ENCODE measurements at regions not wholly inside any gene's neighbourhood (a gene's known extent, or its start where the extent isn't known, plus 50 kb on each side); places are given as distances from the start of the nearest gene placed in this dataset.
"Not testable (repeated sequence)": the region's sequence is repeated elsewhere in the genome, so short reads cannot be mapped to it uniquely, and the experiment has no call there.

- WGBS = 65% methylated on average over 6 of the region's 6 CpGs
- not testable (repeated sequence) for H3K27ac ChIP-seq; H3K9me3 ChIP-seq; H3K27me3 ChIP-seq; H3K4me3 ChIP-seq; H3K4me1 ChIP-seq; H3K36me3 ChIP-seq; DNase-seq (ENCODE audit: low spot score in 2 of 2)
These were observed 948.1 kb downstream of the TMEM121 start for GRCh38 chr14:106474261-106475028.

GRCh38 chr14:106475214-106475613, 948.8 kb downstream of the TMEM121 start:
- H3K4me3 ChIP-seq; H3K36me3 ChIP-seq; DNase-seq (ENCODE audit: low spot score in 2 of 2); H3K27me3 ChIP-seq; H3K4me1 ChIP-seq; H3K9me3 ChIP-seq; H3K27ac ChIP-seq: not testable (repeated sequence)
- WGBS = 81% methylated on average over 3 of the region's 3 CpGs

GRCh38 chr14:106477600-106477999, 951.2 kb downstream of the TMEM121 start:
- H3K9me3 ChIP-seq; DNase-seq (ENCODE audit: low spot score in 2 of 2); H3K4me1 ChIP-seq; H3K27ac ChIP-seq; H3K27me3 ChIP-seq; H3K36me3 ChIP-seq; H3K4me3 ChIP-seq: not testable (repeated sequence)
- WGBS = no CpG with 5 or more reads among the region's 4 CpGs

- H3K27me3 ChIP-seq; H3K4me3 ChIP-seq; H3K27ac ChIP-seq; H3K9me3 ChIP-seq; DNase-seq (ENCODE audit: low spot score in 2 of 2); H3K4me1 ChIP-seq; H3K36me3 ChIP-seq: not testable (repeated sequence)
- WGBS = no CpG with 5 or more reads among the region's 34 CpGs
These were observed 953.9 kb downstream of the TMEM121 start for GRCh38 chr14:106480287-106480686.

GRCh38 chr14:106482213-106482612, 955.8 kb downstream of the TMEM121 start:
- no CpG with 5 or more reads among the region's 45 CpGs for WGBS
- not testable (repeated sequence) for H3K27me3 ChIP-seq; H3K36me3 ChIP-seq; H3K4me1 ChIP-seq; DNase-seq (ENCODE audit: low spot score in 2 of 2); H3K4me3 ChIP-seq; H3K27ac ChIP-seq; H3K9me3 ChIP-seq

GRCh38 chr14:106487600-106487999, 961.2 kb downstream of the TMEM121 start:
- WGBS = 51% methylated on average over 2 of the region's 2 CpGs

GRCh38 chr14:106488291-106488690, 961.9 kb downstream of the TMEM121 start:
- H3K4me3 ChIP-seq = no peak overlapping the region
- no peak for DNase-seq (ENCODE audit: low spot score in 2 of 2)
- H3K27ac ChIP-seq = no peak overlapping the region
- H3K9me3 ChIP-seq = no peaks in the 10 kb centered on the region
- no peaks in the 10 kb centered on the region for H3K36me3 ChIP-seq
- 71% methylated on average over 1 of the region's 1 CpG for WGBS
- no peaks in the 10 kb centered on the region for H3K27me3 ChIP-seq
- no peak for TF ChIP-seq POLR2AphosphoS5 (IDR thresholded peaks at IDR 0.05)
- TF ChIP-seq, protein P1, sequence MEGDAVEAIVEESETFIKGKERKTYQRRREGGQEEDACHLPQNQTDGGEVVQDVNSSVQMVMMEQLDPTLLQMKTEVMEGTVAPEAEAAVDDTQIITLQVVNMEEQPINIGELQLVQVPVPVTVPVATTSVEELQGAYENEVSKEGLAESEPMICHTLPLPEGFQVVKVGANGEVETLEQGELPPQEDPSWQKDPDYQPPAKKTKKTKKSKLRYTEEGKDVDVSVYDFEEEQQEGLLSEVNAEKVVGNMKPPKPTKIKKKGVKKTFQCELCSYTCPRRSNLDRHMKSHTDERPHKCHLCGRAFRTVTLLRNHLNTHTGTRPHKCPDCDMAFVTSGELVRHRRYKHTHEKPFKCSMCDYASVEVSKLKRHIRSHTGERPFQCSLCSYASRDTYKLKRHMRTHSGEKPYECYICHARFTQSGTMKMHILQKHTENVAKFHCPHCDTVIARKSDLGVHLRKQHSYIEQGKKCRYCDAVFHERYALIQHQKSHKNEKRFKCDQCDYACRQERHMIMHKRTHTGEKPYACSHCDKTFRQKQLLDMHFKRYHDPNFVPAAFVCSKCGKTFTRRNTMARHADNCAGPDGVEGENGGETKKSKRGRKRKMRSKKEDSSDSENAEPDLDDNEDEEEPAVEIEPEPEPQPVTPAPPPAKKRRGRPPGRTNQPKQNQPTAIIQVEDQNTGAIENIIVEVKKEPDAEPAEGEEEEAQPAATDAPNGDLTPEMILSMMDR (IDR thresholded peaks at IDR 0.05) = no peak
- TF ChIP-seq EP300 (IDR thresholded peaks at IDR 0.05) = no peak
- TF ChIP-seq POLR2A (IDR thresholded peaks at IDR 0.05) = no peak
- H3K4me1 ChIP-seq = no peaks in the 10 kb centered on the region

More at GRCh38 chr14:106487600-106487999, 961.2 kb downstream of the TMEM121 start:
- H3K27me3 ChIP-seq = no peaks in the 10 kb centered on the region
- DNase-seq (ENCODE audit: low spot score in 2 of 2) = no peak
- H3K27ac ChIP-seq = no peak overlapping the region
- no peaks in the 10 kb centered on the region for H3K36me3 ChIP-seq
- H3K9me3 ChIP-seq = no peaks in the 10 kb centered on the region
- no peaks in the 10 kb centered on the region for H3K4me1 ChIP-seq
- no peak overlapping the region for H3K4me3 ChIP-seq
- TF ChIP-seq POLR2AphosphoS5 (IDR thresholded peaks at IDR 0.05) (no peak), EP300 (IDR thresholded peaks at IDR 0.05) (no peak), POLR2A (IDR thresholded peaks at IDR 0.05) (no peak)
- TF ChIP-seq, protein P1 (IDR thresholded peaks at IDR 0.05) = no peak
